ENCODE measurements at regions not wholly inside any gene's neighbourhood (a gene's known extent, or its start where the extent isn't known, plus 50 kb on each side); places are given as distances from the start of the nearest gene placed in this dataset.

DNA sequence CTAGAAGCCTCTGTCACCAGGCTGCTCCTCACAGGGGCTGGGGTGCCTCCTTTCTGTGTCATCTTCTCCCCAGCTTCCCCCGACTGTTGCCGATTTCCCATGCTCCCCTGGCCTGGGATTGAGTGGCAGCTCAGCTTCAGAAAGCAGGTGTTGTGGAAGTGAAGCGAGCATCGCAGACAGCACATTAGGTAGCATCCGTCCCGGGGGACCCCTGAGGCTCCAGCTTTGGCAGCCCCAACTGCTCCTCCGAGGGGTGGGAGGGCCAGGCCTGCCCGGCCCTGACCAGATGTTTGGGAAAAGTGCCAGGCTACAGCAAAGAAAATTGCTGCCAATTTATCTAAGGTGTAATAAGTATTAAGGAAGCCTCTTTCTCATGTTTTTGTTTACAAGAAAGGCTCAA, 1045.6 kb downstream of the BCL11B start:
- Histone ChIP-seq H3K27me3 (replicated peaks; ENCODE audit: insufficient read depth) (no peaks in the 10 kb centered on the region), H3K36me3 (ENCODE audit: low read depth) (no peaks in the 10 kb centered on the region), H3K4me1 (ENCODE audit: insufficient read depth) (no peaks in the 10 kb centered on the region), H3K9me3 (ENCODE audit: low read depth) (no peaks in the 10 kb centered on the region), H3K9ac (no peak overlapping the region), H3K9me2 (ENCODE audit: insufficient read depth) (no peaks in the 10 kb centered on the region), H3K27ac (no peak overlapping the region), H3K4me2 (ENCODE audit: unreplicated experiment) (no peak overlapping the region), H2AFZ (no peak overlapping the region), H4K20me1 (ENCODE audit: insufficient read depth) (no peaks in the 10 kb centered on the region), H3K4me3 (no peak overlapping the region), H3K79me2 (ENCODE audit: insufficient read depth) (no peaks in the 10 kb centered on the region), H3F3A (ENCODE audit: insufficient read depth) (no peaks in the 10 kb centered on the region)
- WGBS, 2 experiments (ENCODE audit: low coverage in 1 of 2, low lambda C conversion rate in 2 of 2, missing lambda C conversion rate in 2 of 2), result 51 to 54% methylated on average over 8 of the region's 8 CpGs
- in situ Hi-C loops (cut with MboI), result no loop called here
- TF ChIP-seq EZH2 (IDR thresholded peaks at IDR 0.05; ENCODE audit: insufficient read depth, poor library complexity, severe bottlenecking), result no peak
- no peak for TF ChIP-seq EZH2phosphoT487 (IDR thresholded peaks at IDR 0.05; ENCODE audit: insufficient read depth, low read depth)
- DNase-seq, result no peak

GRCh38 chr14:98227000-98227726, 1044.8 kb downstream of the BCL11B start:
- no peak for TF ChIP-seq EZH2phosphoT487 (IDR thresholded peaks at IDR 0.05; ENCODE audit: insufficient read depth, low read depth)
- no peak for TF ChIP-seq EZH2 (IDR thresholded peaks at IDR 0.05; ENCODE audit: insufficient read depth, poor library complexity, severe bottlenecking)
- H2AFZ ChIP-seq, result no peak overlapping the region
- H3K9me3 ChIP-seq (ENCODE audit: low read depth), result no peaks in the 10 kb centered on the region
- no peak overlapping the region for H3K9ac ChIP-seq
- no peaks in the 10 kb centered on the region for H3K27me3 ChIP-seq (replicated peaks; ENCODE audit: insufficient read depth)
- H3K9me2 ChIP-seq (ENCODE audit: insufficient read depth), result no peaks in the 10 kb centered on the region
- DNase-seq, result no peak
- no peak overlapping the region for H3K4me2 ChIP-seq (ENCODE audit: unreplicated experiment)
- no peaks in the 10 kb centered on the region for H3K4me1 ChIP-seq (ENCODE audit: insufficient read depth)
- no peaks in the 10 kb centered on the region for H3K36me3 ChIP-seq (ENCODE audit: low read depth)
- H3K79me2 ChIP-seq (ENCODE audit: insufficient read depth), result no peaks in the 10 kb centered on the region
- H3K4me3 ChIP-seq, result no peak overlapping the region
- H3K27ac ChIP-seq, result no peak overlapping the region
- WGBS, 2 experiments (ENCODE audit: low coverage in 1 of 2, low lambda C conversion rate in 2 of 2, missing lambda C conversion rate in 2 of 2), result 51 to 62% methylated on average over 12 of the region's 12 CpGs
- H4K20me1 ChIP-seq (ENCODE audit: insufficient read depth), result no peaks in the 10 kb centered on the region
- H3F3A ChIP-seq (ENCODE audit: insufficient read depth), result no peaks in the 10 kb centered on the region
- in situ Hi-C loops (cut with MboI), result no loop called here

DNA sequence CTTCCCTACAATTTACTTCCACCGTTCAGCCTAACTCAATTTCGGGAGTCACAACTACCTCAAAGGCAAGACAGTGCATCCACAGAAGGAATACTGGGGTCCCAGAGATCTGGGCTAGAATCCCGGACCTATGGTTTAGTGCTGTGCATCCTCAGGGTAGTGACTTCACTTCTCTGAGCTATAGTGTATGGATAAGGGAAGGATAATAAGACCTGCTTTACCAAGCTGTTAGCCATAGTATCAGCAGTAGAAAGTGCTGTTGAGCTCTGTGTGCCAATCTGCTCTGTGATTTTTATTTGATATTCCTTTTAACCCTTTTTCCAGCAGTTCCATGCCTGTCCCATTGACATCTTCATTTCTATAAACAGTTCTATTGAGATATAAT, 1044.3 kb downstream of the BCL11B start:
- DNase-seq, result no peak
- TF ChIP-seq EZH2 (IDR thresholded peaks at IDR 0.05; ENCODE audit: insufficient read depth, poor library complexity, severe bottlenecking) (no peak), EZH2phosphoT487 (IDR thresholded peaks at IDR 0.05; ENCODE audit: insufficient read depth, low read depth) (no peak)
- no peaks in the 10 kb centered on the region for H3K4me1 ChIP-seq (ENCODE audit: insufficient read depth)
- H3F3A ChIP-seq (ENCODE audit: insufficient read depth), result no peaks in the 10 kb centered on the region
- in situ Hi-C loops (cut with MboI), result no loop called here
- no peak overlapping the region for H3K27ac ChIP-seq
- no peak overlapping the region for H3K4me2 ChIP-seq (ENCODE audit: unreplicated experiment)
- no peak overlapping the region for H3K9ac ChIP-seq
- no peaks in the 10 kb centered on the region for H3K9me3 ChIP-seq (ENCODE audit: low read depth)
- no peak overlapping the region for H3K4me3 ChIP-seq
- no peaks in the 10 kb centered on the region for H4K20me1 ChIP-seq (ENCODE audit: insufficient read depth)
- no peaks in the 10 kb centered on the region for H3K27me3 ChIP-seq (replicated peaks; ENCODE audit: insufficient read depth)
- no peaks in the 10 kb centered on the region for H3K9me2 ChIP-seq (ENCODE audit: insufficient read depth)
- no peak overlapping the region for H2AFZ ChIP-seq
- H3K36me3 ChIP-seq (ENCODE audit: low read depth), result no peaks in the 10 kb centered on the region
- H3K79me2 ChIP-seq (ENCODE audit: insufficient read depth), result no peaks in the 10 kb centered on the region
- WGBS, 2 experiments (ENCODE audit: low coverage in 1 of 2, low lambda C conversion rate in 2 of 2, missing lambda C conversion rate in 2 of 2), result 53 to 57% methylated on average over 3 of the region's 3 CpGs

DNA sequence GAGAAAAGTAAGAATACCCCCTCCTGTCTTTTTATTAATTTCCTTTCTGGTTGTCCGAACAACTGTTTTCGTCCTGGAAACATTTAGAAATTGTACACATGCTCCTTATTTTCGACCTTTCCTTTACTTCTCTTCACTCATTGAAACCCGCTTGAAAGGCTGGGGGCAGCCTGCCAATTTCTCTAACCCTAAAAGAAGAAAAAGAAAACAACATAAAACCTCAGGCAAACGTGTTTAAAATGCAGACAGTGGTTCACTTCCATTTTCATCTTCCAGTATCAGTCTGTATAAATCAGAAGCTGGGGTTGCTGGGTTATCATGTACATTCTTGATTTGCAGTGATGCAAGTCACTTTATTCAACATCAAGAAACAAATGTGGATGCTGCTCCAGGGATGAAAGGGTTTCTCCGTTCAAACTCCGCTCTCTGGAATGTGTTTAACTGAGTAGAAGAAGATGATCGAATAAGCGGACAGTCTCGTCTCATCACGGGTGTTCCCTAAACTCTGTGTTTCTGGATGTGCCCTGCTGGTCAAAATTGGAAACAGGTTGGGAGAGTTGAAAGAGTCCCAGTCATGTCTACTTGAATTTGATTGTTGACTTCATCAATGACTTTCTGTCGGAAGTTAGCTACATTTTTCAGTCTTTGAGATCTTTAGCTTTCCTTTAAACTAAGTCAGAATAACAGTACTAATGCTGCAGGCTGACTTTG, 1042.2 kb downstream of the BCL11B start:
- no peak overlapping the region for H3K9ac ChIP-seq
- in situ Hi-C loops (cut with MboI), result no loop called here
- DNase-seq, result no peak
- no peaks in the 10 kb centered on the region for H3K36me3 ChIP-seq (ENCODE audit: low read depth)
- H2AFZ ChIP-seq, result no peak overlapping the region
- no peak overlapping the region for H3K4me2 ChIP-seq (ENCODE audit: unreplicated experiment)
- no peak for TF ChIP-seq EZH2phosphoT487 (IDR thresholded peaks at IDR 0.05; ENCODE audit: insufficient read depth, low read depth)
- no peak for TF ChIP-seq EZH2 (IDR thresholded peaks at IDR 0.05; ENCODE audit: insufficient read depth, poor library complexity, severe bottlenecking)
- H3K4me3 ChIP-seq, result no peak overlapping the region
- H3K4me1 ChIP-seq (ENCODE audit: insufficient read depth), result no peaks in the 10 kb centered on the region
- 2 to 5% methylated on average over 12 of the region's 12 CpGs for WGBS, 2 experiments (ENCODE audit: low coverage in 1 of 2, low lambda C conversion rate in 2 of 2, missing lambda C conversion rate in 2 of 2)
- H3K27me3 ChIP-seq (replicated peaks; ENCODE audit: insufficient read depth), result no peaks in the 10 kb centered on the region
- no peaks in the 10 kb centered on the region for H3K9me3 ChIP-seq (ENCODE audit: low read depth)
- H3K9me2 ChIP-seq (ENCODE audit: insufficient read depth), result no peaks in the 10 kb centered on the region
- H4K20me1 ChIP-seq (ENCODE audit: insufficient read depth), result no peaks in the 10 kb centered on the region
- H3F3A ChIP-seq (ENCODE audit: insufficient read depth), result no peaks in the 10 kb centered on the region
- no peak overlapping the region for H3K27ac ChIP-seq
- no peaks in the 10 kb centered on the region for H3K79me2 ChIP-seq (ENCODE audit: insufficient read depth)

Data from GM23248 (cell line).